ENCODE measurements at regions not wholly inside any gene's neighbourhood (a gene's known extent, or its start where the extent isn't known, plus 50 kb on each side); places are given as distances from the start of the nearest gene placed in this dataset.

- H3K4me3 ChIP-seq (replicated peaks in 1 of 4; ENCODE audit: control extremely low read depth in 1 of 4, insufficient read depth in 1 of 4, low read depth in 3 of 4, low read length in 4 of 4): no peak overlapping the region
- no peaks in the 10 kb centered on the region for H3K79me2 ChIP-seq (ENCODE audit: control insufficient read depth, insufficient read depth, low read length)
- no peaks in the 10 kb centered on the region for H3K27me3 ChIP-seq (ENCODE audit: control insufficient read depth, insufficient read depth, low read length)
- H3K4me1 ChIP-seq (ENCODE audit: control insufficient read depth, extremely low read depth, insufficient read depth, low read length): no peaks in the 10 kb centered on the region
- H3K9me3 ChIP-seq (ENCODE audit: control insufficient read depth, insufficient read depth, low read depth, low read length): no peaks in the 10 kb centered on the region
- no peak for TF ChIP-seq EZH2 (IDR thresholded peaks at IDR 0.05; ENCODE audit: low read length, missing control alignments)
- TF ChIP-seq, protein P1, sequence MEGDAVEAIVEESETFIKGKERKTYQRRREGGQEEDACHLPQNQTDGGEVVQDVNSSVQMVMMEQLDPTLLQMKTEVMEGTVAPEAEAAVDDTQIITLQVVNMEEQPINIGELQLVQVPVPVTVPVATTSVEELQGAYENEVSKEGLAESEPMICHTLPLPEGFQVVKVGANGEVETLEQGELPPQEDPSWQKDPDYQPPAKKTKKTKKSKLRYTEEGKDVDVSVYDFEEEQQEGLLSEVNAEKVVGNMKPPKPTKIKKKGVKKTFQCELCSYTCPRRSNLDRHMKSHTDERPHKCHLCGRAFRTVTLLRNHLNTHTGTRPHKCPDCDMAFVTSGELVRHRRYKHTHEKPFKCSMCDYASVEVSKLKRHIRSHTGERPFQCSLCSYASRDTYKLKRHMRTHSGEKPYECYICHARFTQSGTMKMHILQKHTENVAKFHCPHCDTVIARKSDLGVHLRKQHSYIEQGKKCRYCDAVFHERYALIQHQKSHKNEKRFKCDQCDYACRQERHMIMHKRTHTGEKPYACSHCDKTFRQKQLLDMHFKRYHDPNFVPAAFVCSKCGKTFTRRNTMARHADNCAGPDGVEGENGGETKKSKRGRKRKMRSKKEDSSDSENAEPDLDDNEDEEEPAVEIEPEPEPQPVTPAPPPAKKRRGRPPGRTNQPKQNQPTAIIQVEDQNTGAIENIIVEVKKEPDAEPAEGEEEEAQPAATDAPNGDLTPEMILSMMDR (conservative IDR thresholded peaks at IDR 0.05 in 1 of 2, IDR thresholded peaks at IDR 0.05 in 1 of 2; ENCODE audit: low read depth in 1 of 2, low read length in 2 of 2): no peak
- no peak overlapping the region for H3K27ac ChIP-seq (ENCODE audit: insufficient read depth, low read length)
- no peaks in the 10 kb centered on the region for H4K20me1 ChIP-seq (ENCODE audit: control insufficient read depth, extremely low read depth, insufficient read depth, low read length)
- no peak for DNase-seq (ENCODE audit: low read depth in 2 of 2)
- H2AFZ ChIP-seq (ENCODE audit: low read length): no peak overlapping the region
- no peaks in the 10 kb centered on the region for H3K36me3 ChIP-seq (ENCODE audit: control insufficient read depth, insufficient read depth, low read length)
- no peak overlapping the region for H3K4me2 ChIP-seq (ENCODE audit: extremely low read depth, insufficient read depth, low read length)
- no peak overlapping the region for H3K9ac ChIP-seq (ENCODE audit: insufficient read depth, low read length)
Measured at GRCh38 chr2:77796397-77796796, 274.2 kb upstream of the LRRTM4 start.

GRCh38 chr2:77797088-77797487 is 274.9 kb upstream of the LRRTM4 start:
- Histone ChIP-seq H3K36me3 (ENCODE audit: control insufficient read depth, insufficient read depth, low read length) (no peaks in the 10 kb centered on the region), H3K4me2 (ENCODE audit: extremely low read depth, insufficient read depth, low read length) (no peak overlapping the region), H3K27me3 (ENCODE audit: control insufficient read depth, insufficient read depth, low read length) (no peaks in the 10 kb centered on the region), H2AFZ (ENCODE audit: low read length) (no peak overlapping the region), H3K4me3 (replicated peaks in 1 of 4; ENCODE audit: control extremely low read depth in 1 of 4, insufficient read depth in 1 of 4, low read depth in 3 of 4, low read length in 4 of 4) (no peak overlapping the region), H4K20me1 (ENCODE audit: control insufficient read depth, extremely low read depth, insufficient read depth, low read length) (no peaks in the 10 kb centered on the region), H3K27ac (ENCODE audit: insufficient read depth, low read length) (no peak overlapping the region), H3K79me2 (ENCODE audit: control insufficient read depth, insufficient read depth, low read length) (no peaks in the 10 kb centered on the region), H3K9ac (ENCODE audit: insufficient read depth, low read length) (no peak overlapping the region), H3K9me3 (ENCODE audit: control insufficient read depth, insufficient read depth, low read depth, low read length) (no peaks in the 10 kb centered on the region), H3K4me1 (ENCODE audit: control insufficient read depth, extremely low read depth, insufficient read depth, low read length) (no peaks in the 10 kb centered on the region)
- no peak for DNase-seq (ENCODE audit: low read depth in 2 of 2)
- TF ChIP-seq EZH2 (IDR thresholded peaks at IDR 0.05; ENCODE audit: low read length, missing control alignments): no peak

DNA sequence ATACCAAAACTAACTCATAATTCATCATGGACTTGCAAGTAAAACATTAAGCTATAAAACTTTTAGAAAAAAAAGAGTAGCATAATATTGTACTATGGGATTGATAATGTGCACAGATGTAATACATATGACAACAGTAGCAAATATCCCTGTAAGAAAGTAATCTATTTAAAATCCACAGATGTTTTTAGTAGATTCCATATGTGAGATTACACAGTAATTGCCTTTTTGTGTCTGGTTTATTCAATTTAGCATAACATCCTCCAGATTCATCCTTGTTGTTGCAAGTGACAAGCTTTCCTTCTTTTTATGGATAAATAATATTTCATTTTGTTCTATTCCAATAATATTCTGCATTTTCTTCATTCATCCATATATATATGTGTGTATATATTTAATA is 278.2 kb upstream of the LRRTM4 start:
- Histone ChIP-seq H3K79me2 (ENCODE audit: control insufficient read depth, insufficient read depth, low read length) (no peaks in the 10 kb centered on the region), H3K9me3 (ENCODE audit: control insufficient read depth, insufficient read depth, low read depth, low read length) (no peaks in the 10 kb centered on the region), H3K27ac (ENCODE audit: insufficient read depth, low read length) (no peak overlapping the region), H2AFZ (ENCODE audit: low read length) (no peak overlapping the region), H3K27me3 (ENCODE audit: control insufficient read depth, insufficient read depth, low read length) (no peaks in the 10 kb centered on the region), H3K4me1 (ENCODE audit: control insufficient read depth, extremely low read depth, insufficient read depth, low read length) (no peaks in the 10 kb centered on the region), H3K9ac (ENCODE audit: insufficient read depth, low read length) (no peak overlapping the region), H3K36me3 (ENCODE audit: control insufficient read depth, insufficient read depth, low read length) (no peaks in the 10 kb centered on the region), H3K4me3 (replicated peaks in 1 of 4; ENCODE audit: control extremely low read depth in 1 of 4, insufficient read depth in 1 of 4, low read depth in 3 of 4, low read length in 4 of 4) (no peak overlapping the region), H4K20me1 (ENCODE audit: control insufficient read depth, extremely low read depth, insufficient read depth, low read length) (no peaks in the 10 kb centered on the region), H3K4me2 (ENCODE audit: extremely low read depth, insufficient read depth, low read length) (no peak overlapping the region)
- no peak for DNase-seq (ENCODE audit: low read depth in 2 of 2)
- TF ChIP-seq, protein P1 (conservative IDR thresholded peaks at IDR 0.05 in 1 of 2, IDR thresholded peaks at IDR 0.05 in 1 of 2; ENCODE audit: low read depth in 1 of 2, low read length in 2 of 2): no peak
- TF ChIP-seq EZH2 (IDR thresholded peaks at IDR 0.05; ENCODE audit: low read length, missing control alignments): no peak
